ENCODE measurements at regions not wholly inside any gene's neighbourhood (a gene's known extent, or its start where the extent isn't known, plus 50 kb on each side); places are given as distances from the start of the nearest gene placed in this dataset.

DNA sequence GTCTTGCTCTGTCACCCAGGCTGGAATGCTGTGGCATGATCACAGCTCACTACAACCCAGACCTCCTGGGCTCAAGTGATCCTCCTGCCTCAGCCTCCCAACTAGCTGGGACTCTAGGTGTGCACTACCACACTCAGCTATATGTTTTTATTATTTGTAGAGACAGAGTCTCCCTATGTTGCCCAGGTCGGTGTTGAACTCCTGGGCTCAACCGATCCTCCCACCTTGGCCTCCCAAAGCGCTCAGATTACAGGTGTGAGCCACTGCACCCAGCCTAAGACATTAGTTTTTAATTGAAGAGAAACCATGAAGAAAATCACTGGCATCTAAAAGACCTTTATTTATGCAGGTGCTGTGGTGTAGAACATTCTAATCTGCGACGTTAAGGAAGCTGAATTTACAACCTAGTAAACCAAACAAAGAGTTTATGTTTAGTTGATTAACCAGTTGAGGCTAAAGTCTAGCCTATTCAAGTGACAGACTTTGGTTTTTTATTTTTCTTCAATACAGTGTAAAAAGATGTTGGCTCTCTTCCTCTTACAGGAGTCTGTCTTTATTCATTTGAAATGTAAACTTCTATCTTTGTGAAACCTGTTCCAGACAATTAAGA, 52.5 kb upstream of the NBL1 start:
- POLR2A ChIA-PET, result no interaction called here
- Histone ChIP-seq H3K9me2 (no peaks in the 10 kb centered on the region), H3K27me3 (ENCODE audit: insufficient read depth) (no peaks in the 10 kb centered on the region), H4K20me1 (ENCODE audit: insufficient read depth) (no peaks in the 10 kb centered on the region), H3K9me3 (no peaks in the 10 kb centered on the region), H3F3A (replicated peaks; ENCODE audit: insufficient read depth) (peaks cover 14% of the 10 kb centered on the region), H3K36me3 (replicated peaks in 1 of 2; ENCODE audit: control insufficient read depth in 1 of 2, insufficient read depth in 2 of 2, low read length in 1 of 2) (no peaks in the 10 kb centered on the region), H3K4me1 (ENCODE audit: control insufficient read depth in 1 of 2, insufficient read depth in 2 of 2, low read depth in 1 of 2, low read length in 1 of 2) (peaks cover 0 to 7% of the 10 kb centered on the region in 2 experiments; a peak in 1 of 4 replicates), H2AFZ (ENCODE audit: low read depth) (no peak overlapping the region), H3K27ac (ENCODE audit: low read depth in 2 of 2, low read length in 1 of 2) (no peak overlapping the region), H3K79me2 (ENCODE audit: insufficient read depth) (no peaks in the 10 kb centered on the region), H3K9ac (no peak overlapping the region), H3K4me2 (no peak overlapping the region), H3K4me3 (ENCODE audit: low read depth in 2 of 2, low read length in 1 of 2) (no peak overlapping the region)
- DNase-seq, result no peak
- CTCF ChIA-PET, result interaction anchor here (0.6 to 4.2 kb wide), 3 partner anchors 10 to 247 kb away, joined by 3 to 15 read pairs (median 3); no protein-coding TSS in a partner anchor
- WGBS (ENCODE audit: low lambda C conversion rate), result 75% methylated on average over 5 of the region's 5 CpGs
- no peak for TF ChIP-seq POLR2AphosphoS5 (IDR thresholded peaks at IDR 0.05; ENCODE audit: low read depth, low read length)
- TF ChIP-seq MEF2A (IDR thresholded peaks at IDR 0.05; ENCODE audit: borderline replicate concordance, low read depth), result no peak

DNA sequence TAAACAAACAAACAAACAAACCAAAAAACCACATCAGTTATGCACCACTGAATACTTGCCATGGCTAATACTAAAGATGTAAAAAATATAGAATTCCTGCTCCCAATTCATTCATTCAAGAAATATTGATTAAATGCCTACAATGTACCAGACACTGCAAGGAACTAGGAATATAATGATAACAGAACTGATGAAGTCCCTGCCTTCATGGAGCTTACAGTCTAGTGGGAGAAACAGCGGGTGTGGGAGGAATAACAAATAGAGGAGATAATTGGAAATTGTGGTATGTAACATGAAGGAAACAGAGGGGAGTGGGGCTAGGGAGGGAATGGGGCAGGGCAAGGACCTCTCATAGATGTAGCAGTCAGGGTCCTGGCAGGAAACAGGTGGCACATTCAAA, 58.6 kb upstream of the NBL1 start:
- POLR2A ChIA-PET, result no interaction called here
- Histone ChIP-seq H2AFZ (ENCODE audit: low read depth) (no peak overlapping the region), H3K36me3 (replicated peaks in 1 of 2; ENCODE audit: control insufficient read depth in 1 of 2, insufficient read depth in 2 of 2, low read length in 1 of 2) (no peaks in the 10 kb centered on the region), H3K9me3 (no peaks in the 10 kb centered on the region), H3K27me3 (ENCODE audit: insufficient read depth) (no peaks in the 10 kb centered on the region), H3K4me2 (no peak overlapping the region), H3K79me2 (ENCODE audit: insufficient read depth) (no peaks in the 10 kb centered on the region), H3K27ac (ENCODE audit: low read depth in 2 of 2, low read length in 1 of 2) (no peak overlapping the region), H3K4me1 (ENCODE audit: control insufficient read depth in 1 of 2, insufficient read depth in 2 of 2, low read depth in 1 of 2, low read length in 1 of 2) (no peaks in the 10 kb centered on the region), H4K20me1 (ENCODE audit: insufficient read depth) (no peaks in the 10 kb centered on the region), H3F3A (replicated peaks; ENCODE audit: insufficient read depth) (no peaks in the 10 kb centered on the region), H3K9me2 (no peaks in the 10 kb centered on the region), H3K4me3 (ENCODE audit: low read depth in 2 of 2, low read length in 1 of 2) (no peak overlapping the region), H3K9ac (no peak overlapping the region)
- 96% methylated on average over 1 of the region's 1 CpG for WGBS (ENCODE audit: low lambda C conversion rate)
- no peak for DNase-seq
- TF ChIP-seq EP300 (IDR thresholded peaks at IDR 0.05; ENCODE audit: borderline replicate concordance in 1 of 2, low read depth in 1 of 2, low read length in 1 of 2) (no peak), FOXJ3 (CRISPR knock-in tag; IDR thresholded peaks at IDR 0.05) (no peak), TCF12 (IDR thresholded peaks at IDR 0.05) (no peak), SMC3 (IDR thresholded peaks at IDR 0.05; ENCODE audit: low read depth, low read length) (no peak), GABPA (IDR thresholded peaks at IDR 0.05; ENCODE audit: low read depth) (no peak), RFX5 (IDR thresholded peaks at IDR 0.05; ENCODE audit: low read length) (no peak), CHD2 (IDR thresholded peaks at IDR 0.05; ENCODE audit: low read length, partially characterized antibody) (no peak), RCOR1 (IDR thresholded peaks at IDR 0.05; ENCODE audit: low read length) (no peak), SIN3A (IDR thresholded peaks at IDR 0.05; ENCODE audit: borderline replicate concordance, low read depth, low read length) (no peak), EZH2phosphoT487 (IDR thresholded peaks at IDR 0.05; ENCODE audit: borderline replicate concordance, low read depth) (no peak), ELF1 (IDR thresholded peaks at IDR 0.05) (no peak), FOXM1 (IDR thresholded peaks at IDR 0.05; ENCODE audit: low read depth) (no peak), NRF1 (IDR thresholded peaks at IDR 0.05; ENCODE audit: low read depth, low read length) (no peak), RXRA (IDR thresholded peaks at IDR 0.05; ENCODE audit: borderline replicate concordance, low read depth) (no peak), RAD21 (IDR thresholded peaks at IDR 0.05; ENCODE audit: low read length) (no peak)
- TF ChIP-seq, protein P1, sequence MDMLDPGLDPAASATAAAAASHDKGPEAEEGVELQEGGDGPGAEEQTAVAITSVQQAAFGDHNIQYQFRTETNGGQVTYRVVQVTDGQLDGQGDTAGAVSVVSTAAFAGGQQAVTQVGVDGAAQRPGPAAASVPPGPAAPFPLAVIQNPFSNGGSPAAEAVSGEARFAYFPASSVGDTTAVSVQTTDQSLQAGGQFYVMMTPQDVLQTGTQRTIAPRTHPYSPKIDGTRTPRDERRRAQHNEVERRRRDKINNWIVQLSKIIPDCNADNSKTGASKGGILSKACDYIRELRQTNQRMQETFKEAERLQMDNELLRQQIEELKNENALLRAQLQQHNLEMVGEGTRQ (IDR thresholded peaks at IDR 0.05; ENCODE audit: borderline replicate concordance, low read depth, low read length), result no peak
- TF ChIP-seq, protein P2, sequence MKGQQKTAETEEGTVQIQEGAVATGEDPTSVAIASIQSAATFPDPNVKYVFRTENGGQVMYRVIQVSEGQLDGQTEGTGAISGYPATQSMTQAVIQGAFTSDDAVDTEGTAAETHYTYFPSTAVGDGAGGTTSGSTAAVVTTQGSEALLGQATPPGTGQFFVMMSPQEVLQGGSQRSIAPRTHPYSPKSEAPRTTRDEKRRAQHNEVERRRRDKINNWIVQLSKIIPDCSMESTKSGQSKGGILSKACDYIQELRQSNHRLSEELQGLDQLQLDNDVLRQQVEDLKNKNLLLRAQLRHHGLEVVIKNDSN (IDR thresholded peaks at IDR 0.05; ENCODE audit: borderline replicate concordance, low read depth), result no peak
- TF ChIP-seq, protein P3, sequence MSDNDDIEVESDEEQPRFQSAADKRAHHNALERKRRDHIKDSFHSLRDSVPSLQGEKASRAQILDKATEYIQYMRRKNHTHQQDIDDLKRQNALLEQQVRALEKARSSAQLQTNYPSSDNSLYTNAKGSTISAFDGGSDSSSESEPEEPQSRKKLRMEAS (IDR thresholded peaks at IDR 0.05; ENCODE audit: low read depth), result no peak
- TF ChIP-seq, protein P4, sequence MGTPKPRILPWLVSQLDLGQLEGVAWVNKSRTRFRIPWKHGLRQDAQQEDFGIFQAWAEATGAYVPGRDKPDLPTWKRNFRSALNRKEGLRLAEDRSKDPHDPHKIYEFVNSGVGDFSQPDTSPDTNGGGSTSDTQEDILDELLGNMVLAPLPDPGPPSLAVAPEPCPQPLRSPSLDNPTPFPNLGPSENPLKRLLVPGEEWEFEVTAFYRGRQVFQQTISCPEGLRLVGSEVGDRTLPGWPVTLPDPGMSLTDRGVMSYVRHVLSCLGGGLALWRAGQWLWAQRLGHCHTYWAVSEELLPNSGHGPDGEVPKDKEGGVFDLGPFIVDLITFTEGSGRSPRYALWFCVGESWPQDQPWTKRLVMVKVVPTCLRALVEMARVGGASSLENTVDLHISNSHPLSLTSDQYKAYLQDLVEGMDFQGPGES (IDR thresholded peaks at IDR 0.05; ENCODE audit: low read depth, low read length), result no peak
- CTCF ChIA-PET, result interaction anchor here (2.0 kb wide), 1 partner anchor 139 kb away, joined by 8 read pairs; no protein-coding TSS in a partner anchor
